ENCODE measurements at regions not wholly inside any gene's neighbourhood (a gene's known extent, or its start where the extent isn't known, plus 50 kb on each side); places are given as distances from the start of the nearest gene placed in this dataset.
"Not testable (repeated sequence)": the region's sequence is repeated elsewhere in the genome, so short reads cannot be mapped to it uniquely, and the experiment has no call there.

DNA sequence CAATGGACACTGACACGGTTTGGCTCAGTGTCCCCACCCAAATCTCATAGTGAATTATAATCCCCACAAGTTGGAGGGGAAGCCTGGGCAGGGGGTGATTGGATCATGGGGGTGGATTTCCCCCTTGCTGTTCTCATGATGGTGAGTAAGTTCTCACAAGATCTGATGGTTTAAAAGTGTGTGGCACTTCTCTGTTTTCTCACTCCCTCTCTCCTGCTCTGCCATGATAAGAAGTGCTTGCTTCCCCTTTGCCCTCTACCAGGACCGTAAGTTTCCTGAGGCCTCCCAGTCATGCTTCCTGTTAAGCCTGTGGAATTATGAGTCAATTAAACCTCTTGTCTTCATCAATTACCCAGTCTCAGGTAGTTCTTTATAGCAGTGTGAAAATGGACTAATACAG, 115.8 kb upstream of the KIF2A start:
- H3K4me3 ChIP-seq (ENCODE audit: low read length): no peak overlapping the region
- H3K27ac ChIP-seq (ENCODE audit: low read length): no peak overlapping the region
- no peaks in the 10 kb centered on the region for H3K4me1 ChIP-seq (ENCODE audit: control insufficient read depth, insufficient read depth, low read length)
- no peaks in the 10 kb centered on the region for H3K27me3 ChIP-seq (ENCODE audit: control insufficient read depth, insufficient read depth, low read length)
- H3K9me3 ChIP-seq (replicated peaks; ENCODE audit: control insufficient read depth, low read depth, low read length): no peaks in the 10 kb centered on the region
- WGBS (ENCODE audit: insufficient coverage): no CpG with 5 or more reads among the region's 2 CpGs
- H3K36me3 ChIP-seq (ENCODE audit: control insufficient read depth, insufficient read depth, low read length): no peaks in the 10 kb centered on the region
- no peak for DNase-seq

DNA sequence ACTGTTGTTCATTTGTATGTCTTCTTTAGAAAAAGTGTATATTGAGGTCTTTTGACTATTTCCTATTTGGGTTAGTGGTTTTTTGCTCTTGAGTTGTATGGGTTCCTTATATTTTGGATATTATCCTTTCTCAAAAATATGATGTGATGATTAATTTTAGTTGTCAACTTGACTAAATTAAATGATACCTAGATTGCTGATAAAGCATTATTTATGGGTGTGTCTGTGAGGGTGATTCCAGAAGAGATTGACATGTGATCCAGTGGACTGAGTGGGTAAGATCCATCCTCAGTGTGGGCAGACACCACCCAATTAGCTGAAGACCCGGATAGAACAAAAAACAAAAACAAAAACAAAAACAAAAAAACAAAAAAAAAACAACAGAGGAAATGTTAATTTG, 115.1 kb upstream of the KIF2A start:
- Histone ChIP-seq H3K27me3 (ENCODE audit: control insufficient read depth, insufficient read depth, low read length) (no peaks in the 10 kb centered on the region), H3K4me1 (ENCODE audit: control insufficient read depth, insufficient read depth, low read length) (no peaks in the 10 kb centered on the region), H3K27ac (ENCODE audit: low read length) (no peak overlapping the region), H3K4me3 (ENCODE audit: low read length) (no peak overlapping the region), H3K9me3 (replicated peaks; ENCODE audit: control insufficient read depth, low read depth, low read length) (no peaks in the 10 kb centered on the region), H3K36me3 (ENCODE audit: control insufficient read depth, insufficient read depth, low read length) (no peaks in the 10 kb centered on the region)
- no peak for DNase-seq
- WGBS (ENCODE audit: insufficient coverage): 0% methylated on average over 1 of the region's 1 CpG

DNA sequence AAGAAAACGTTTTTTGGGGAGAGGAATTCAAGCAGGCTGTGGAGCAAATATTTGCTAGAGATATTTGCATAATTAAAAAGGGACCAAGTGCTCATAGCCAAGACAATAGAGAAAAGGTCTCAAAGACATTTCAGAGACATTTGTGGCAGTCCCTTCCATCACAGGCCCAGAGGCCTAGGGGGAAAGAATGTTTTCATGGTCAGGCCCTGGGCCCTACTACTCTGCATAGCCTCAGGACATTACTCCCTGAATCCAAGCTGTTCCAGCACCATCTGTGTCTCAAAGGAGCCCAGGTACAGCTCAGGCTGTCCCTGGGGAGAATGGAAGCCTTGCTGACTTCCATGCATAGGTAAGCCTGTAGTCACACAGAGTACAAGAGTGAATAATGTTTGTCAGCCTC, 113.0 kb upstream of the KIF2A start:
- H3K4me3 ChIP-seq (ENCODE audit: low read length): no peak overlapping the region
- WGBS (ENCODE audit: insufficient coverage): 30% methylated on average over 1 of the region's 1 CpG
- no peaks in the 10 kb centered on the region for H3K9me3 ChIP-seq (replicated peaks; ENCODE audit: control insufficient read depth, low read depth, low read length)
- H3K27ac ChIP-seq (ENCODE audit: low read length): no peak overlapping the region
- H3K27me3 ChIP-seq (ENCODE audit: control insufficient read depth, insufficient read depth, low read length): no peaks in the 10 kb centered on the region
- no peak for DNase-seq
- H3K4me1 ChIP-seq (ENCODE audit: control insufficient read depth, insufficient read depth, low read length): no peaks in the 10 kb centered on the region
- no peaks in the 10 kb centered on the region for H3K36me3 ChIP-seq (ENCODE audit: control insufficient read depth, insufficient read depth, low read length)

DNA sequence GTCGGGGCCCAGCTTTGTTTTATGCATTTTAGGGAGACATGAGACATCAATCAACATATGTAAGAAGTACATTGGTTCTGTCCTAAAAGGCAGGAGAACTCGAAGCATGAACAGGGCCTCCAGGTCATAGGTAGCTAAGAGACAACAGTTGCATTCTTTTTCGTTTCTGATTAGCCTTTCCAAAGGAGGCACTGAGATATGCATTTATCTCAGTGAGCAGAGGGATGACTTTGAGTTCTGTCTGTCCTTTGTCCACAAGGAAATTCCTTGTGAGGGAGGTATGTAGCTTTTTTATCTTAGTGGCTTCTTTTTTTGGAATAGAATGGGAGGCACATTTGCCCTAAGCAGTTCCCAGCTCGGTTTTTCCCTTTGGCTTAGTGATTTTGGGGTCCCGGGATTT, 109.5 kb upstream of the KIF2A start:
- not testable (repeated sequence) for H3K36me3 ChIP-seq (ENCODE audit: control insufficient read depth, insufficient read depth, low read length); DNase-seq; H3K27me3 ChIP-seq (ENCODE audit: control insufficient read depth, insufficient read depth, low read length); H3K9me3 ChIP-seq (replicated peaks; ENCODE audit: control insufficient read depth, low read depth, low read length); H3K4me1 ChIP-seq (ENCODE audit: control insufficient read depth, insufficient read depth, low read length); H3K27ac ChIP-seq (ENCODE audit: low read length); H3K4me3 ChIP-seq (ENCODE audit: low read length)
- 92% methylated on average over 2 of the region's 5 CpGs for WGBS (ENCODE audit: insufficient coverage)

DNA sequence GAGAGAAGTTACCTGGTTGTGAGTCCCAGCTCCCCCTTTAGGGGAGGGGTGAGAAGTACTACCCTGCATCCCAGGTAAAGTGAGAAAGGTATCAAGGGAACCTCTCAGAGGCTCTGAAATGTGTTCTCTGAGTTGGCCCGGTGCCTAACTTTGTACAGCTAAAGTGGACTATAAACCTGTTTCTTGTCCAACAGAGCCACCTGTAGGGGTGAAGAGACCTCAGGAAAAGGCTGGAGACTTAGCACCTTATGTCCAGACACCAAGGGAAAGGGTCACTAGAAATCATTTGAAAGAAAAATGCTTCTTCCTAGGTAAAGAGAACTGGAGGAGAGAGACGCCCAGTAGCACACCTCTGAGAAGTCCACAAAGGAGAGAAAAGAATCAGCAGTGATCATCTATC, 108.3 kb upstream of the KIF2A start:
- 83% methylated on average over 2 of the region's 2 CpGs for WGBS (ENCODE audit: insufficient coverage)
- Histone ChIP-seq H3K36me3 (ENCODE audit: control insufficient read depth, insufficient read depth, low read length) (no peaks in the 10 kb centered on the region), H3K9me3 (replicated peaks; ENCODE audit: control insufficient read depth, low read depth, low read length) (no peaks in the 10 kb centered on the region), H3K4me3 (ENCODE audit: low read length) (no peak overlapping the region), H3K27me3 (ENCODE audit: control insufficient read depth, insufficient read depth, low read length) (no peaks in the 10 kb centered on the region), H3K4me1 (ENCODE audit: control insufficient read depth, insufficient read depth, low read length) (no peaks in the 10 kb centered on the region), H3K27ac (ENCODE audit: low read length) (no peak overlapping the region)
- DNase-seq: no peak

DNA sequence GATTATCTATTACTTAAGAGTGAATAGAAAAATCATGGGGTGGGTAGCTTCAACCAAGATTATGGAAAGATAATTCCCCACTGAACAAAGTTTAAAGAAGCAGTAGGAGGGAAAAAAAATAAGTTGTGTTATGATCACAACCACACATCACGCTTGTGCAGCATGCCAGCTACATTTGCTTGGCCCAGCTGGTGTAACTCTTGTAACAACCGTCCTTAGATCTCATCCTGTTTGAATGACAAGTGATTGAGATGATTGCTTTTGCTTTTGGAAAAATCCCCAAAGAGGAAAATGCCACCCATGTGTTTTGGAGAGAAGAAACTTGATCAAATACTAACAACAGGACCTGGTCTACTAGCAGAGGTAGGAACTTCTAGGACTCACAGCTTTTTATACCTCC, 107.6 kb upstream of the KIF2A start:
- Histone ChIP-seq H3K9me3 (replicated peaks; ENCODE audit: control insufficient read depth, low read depth, low read length) (no peaks in the 10 kb centered on the region), H3K4me1 (ENCODE audit: control insufficient read depth, insufficient read depth, low read length) (no peaks in the 10 kb centered on the region), H3K27me3 (ENCODE audit: control insufficient read depth, insufficient read depth, low read length) (no peaks in the 10 kb centered on the region), H3K27ac (ENCODE audit: low read length) (no peak overlapping the region), H3K36me3 (ENCODE audit: control insufficient read depth, insufficient read depth, low read length) (no peaks in the 10 kb centered on the region), H3K4me3 (ENCODE audit: low read length) (no peak overlapping the region)
- no CpG with 5 or more reads among the region's 2 CpGs for WGBS (ENCODE audit: insufficient coverage)
- no peak for DNase-seq

DNA sequence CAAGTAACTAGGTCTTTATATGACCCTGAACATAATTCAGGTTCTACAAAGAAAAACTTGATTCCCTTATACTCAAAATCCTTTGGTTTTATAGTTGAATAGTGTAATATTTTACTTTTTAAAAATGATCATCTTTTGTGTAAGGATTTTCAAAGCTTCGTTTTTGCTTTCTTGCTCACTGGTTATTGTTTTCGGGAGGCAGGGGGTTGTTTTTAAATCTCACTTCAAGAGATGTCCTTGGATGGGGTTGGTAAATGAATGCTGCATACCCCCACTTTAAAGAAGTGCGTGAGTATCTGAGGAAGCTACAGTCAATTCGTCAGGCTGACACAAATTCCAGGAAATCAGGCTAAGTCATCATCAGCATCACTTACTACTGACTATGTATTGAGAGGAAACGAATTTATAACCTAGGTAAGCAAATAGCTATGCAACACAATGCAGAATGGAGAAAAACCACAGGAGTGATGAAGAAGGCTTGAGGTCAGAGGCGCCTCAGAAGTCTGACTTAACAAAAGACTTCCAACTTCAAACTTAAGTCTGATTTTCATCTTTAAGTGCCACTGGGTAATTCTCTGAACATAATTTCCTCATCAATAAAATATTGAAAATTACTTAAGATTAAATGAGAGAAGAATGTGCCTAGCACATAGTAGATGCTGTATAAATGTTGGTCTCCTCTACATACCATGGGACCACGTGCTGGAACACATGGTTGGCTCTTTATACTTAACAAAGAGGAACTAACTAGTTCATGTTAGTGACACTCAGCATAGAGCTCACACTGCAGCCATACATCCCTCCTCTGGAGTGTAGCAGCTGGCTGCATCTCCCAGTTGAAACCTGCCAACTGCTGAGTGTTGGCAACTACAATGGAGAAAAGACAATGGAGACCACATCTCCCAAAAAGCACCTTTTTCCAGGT, 106.0 kb upstream of the KIF2A start:
- H3K4me3 ChIP-seq (ENCODE audit: low read length): no peak overlapping the region
- no peaks in the 10 kb centered on the region for H3K27me3 ChIP-seq (ENCODE audit: control insufficient read depth, insufficient read depth, low read length)
- WGBS (ENCODE audit: insufficient coverage): no CpG with 5 or more reads among the region's 7 CpGs
- no peak for DNase-seq
- no peaks in the 10 kb centered on the region for H3K4me1 ChIP-seq (ENCODE audit: control insufficient read depth, insufficient read depth, low read length)
- no peaks in the 10 kb centered on the region for H3K9me3 ChIP-seq (replicated peaks; ENCODE audit: control insufficient read depth, low read depth, low read length)
- H3K36me3 ChIP-seq (ENCODE audit: control insufficient read depth, insufficient read depth, low read length): no peaks in the 10 kb centered on the region
- H3K27ac ChIP-seq (ENCODE audit: low read length): no peak overlapping the region

DNA sequence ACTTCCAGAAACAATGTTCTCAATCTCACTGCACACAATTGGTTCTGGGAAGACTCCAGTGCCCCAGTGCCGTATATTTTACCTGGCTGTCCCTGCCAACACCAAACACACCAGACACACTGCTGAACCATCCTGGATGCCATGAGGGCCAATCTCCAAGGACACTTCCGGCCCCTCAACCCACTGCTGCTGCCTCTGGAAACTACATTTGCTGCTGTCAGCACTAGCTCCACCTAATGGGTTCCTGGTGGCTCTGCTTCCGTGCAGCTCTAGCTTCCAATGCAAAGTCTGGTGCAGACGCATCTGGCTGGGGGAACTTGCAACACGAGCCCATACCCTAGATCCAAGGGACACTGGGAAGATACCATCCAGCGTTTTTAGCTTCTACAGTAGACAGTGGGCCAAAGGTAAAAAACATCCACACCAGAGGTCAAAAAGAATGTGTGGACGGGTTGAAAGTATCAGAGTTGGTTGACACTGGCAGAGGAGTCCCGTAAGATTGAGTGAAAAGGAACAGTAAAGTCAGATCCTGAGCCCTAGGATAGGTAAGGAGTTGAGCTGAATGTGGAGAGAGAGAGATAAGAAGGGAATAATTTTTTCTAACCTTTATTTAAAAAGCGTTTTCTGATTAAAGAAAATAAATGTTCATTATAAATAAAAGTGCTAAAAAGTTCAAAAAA, 99.7 kb upstream of the KIF2A start:
- Histone ChIP-seq H3K4me1 (ENCODE audit: control insufficient read depth, insufficient read depth, low read length) (no peaks in the 10 kb centered on the region), H3K27ac (ENCODE audit: low read length) (no peak overlapping the region), H3K36me3 (ENCODE audit: control insufficient read depth, insufficient read depth, low read length) (no peaks in the 10 kb centered on the region), H3K9me3 (replicated peaks; ENCODE audit: control insufficient read depth, low read depth, low read length) (no peaks in the 10 kb centered on the region), H3K4me3 (ENCODE audit: low read length) (no peak overlapping the region), H3K27me3 (ENCODE audit: control insufficient read depth, insufficient read depth, low read length) (no peaks in the 10 kb centered on the region)
- WGBS (ENCODE audit: insufficient coverage): 69% methylated on average over 5 of the region's 9 CpGs
- DNase-seq: no peak

DNA sequence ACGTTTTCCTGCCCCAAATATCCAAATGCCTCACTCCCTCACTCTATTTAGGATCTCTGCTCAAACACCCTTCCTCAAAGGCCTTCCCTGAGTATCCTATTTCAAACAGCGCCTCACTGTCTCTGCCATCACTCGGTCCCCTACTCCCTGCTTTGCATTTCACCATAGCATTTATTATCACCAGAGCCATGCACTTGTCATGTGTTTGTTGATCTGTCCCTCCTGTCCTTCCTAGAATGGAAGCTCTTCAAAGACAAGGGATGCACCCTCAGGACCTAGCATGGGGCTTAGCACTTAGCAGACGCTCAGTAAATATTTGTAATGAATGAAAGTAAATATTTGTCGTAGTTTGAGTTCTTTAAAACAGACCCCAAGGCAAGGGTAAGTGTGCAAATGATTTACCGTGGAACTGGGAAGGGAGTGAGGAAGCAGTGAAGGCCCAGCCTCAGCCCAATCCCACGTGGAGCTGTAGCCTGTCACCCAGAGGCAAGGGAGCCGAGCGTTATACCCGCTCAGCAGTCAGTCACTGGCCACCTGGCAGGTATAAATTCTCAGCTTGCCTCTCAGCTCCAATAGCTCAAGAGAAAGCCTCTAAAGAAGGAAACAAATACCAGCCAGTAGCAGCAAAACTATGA, 97.7 kb upstream of the KIF2A start:
- no peaks in the 10 kb centered on the region for H3K4me1 ChIP-seq (ENCODE audit: control insufficient read depth, insufficient read depth, low read length)
- no peaks in the 10 kb centered on the region for H3K36me3 ChIP-seq (ENCODE audit: control insufficient read depth, insufficient read depth, low read length)
- no peaks in the 10 kb centered on the region for H3K9me3 ChIP-seq (replicated peaks; ENCODE audit: control insufficient read depth, low read depth, low read length)
- no peak overlapping the region for H3K27ac ChIP-seq (ENCODE audit: low read length)
- H3K4me3 ChIP-seq (ENCODE audit: low read length): no peak overlapping the region
- H3K27me3 ChIP-seq (ENCODE audit: control insufficient read depth, insufficient read depth, low read length): no peaks in the 10 kb centered on the region
- no peak for DNase-seq
- WGBS (ENCODE audit: insufficient coverage): 17% methylated on average over 8 of the region's 10 CpGs

DNA sequence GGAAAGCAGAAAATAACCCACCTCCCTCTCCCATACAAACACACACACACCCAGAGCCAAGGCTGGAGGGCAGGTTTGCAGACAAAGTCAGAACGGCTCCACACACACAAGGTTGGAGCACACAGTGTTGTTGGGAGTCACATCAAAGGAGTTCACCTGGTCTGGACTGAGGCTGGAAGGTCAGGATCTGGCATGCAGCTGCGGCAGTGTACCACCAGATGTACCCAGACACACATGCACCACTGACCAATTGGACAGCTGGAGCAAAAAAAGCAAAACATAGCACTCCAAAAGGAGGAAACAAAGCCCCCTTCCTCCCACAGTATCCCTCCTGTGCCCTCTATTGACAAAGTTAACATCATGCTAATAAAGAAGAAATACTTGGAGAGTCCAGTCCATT, 94.6 kb upstream of the KIF2A start:
- Histone ChIP-seq H3K9me3 (replicated peaks; ENCODE audit: control insufficient read depth, low read depth, low read length) (no peaks in the 10 kb centered on the region), H3K36me3 (ENCODE audit: control insufficient read depth, insufficient read depth, low read length) (no peaks in the 10 kb centered on the region), H3K27ac (ENCODE audit: low read length) (no peak overlapping the region), H3K4me3 (ENCODE audit: low read length) (no peak overlapping the region), H3K27me3 (ENCODE audit: control insufficient read depth, insufficient read depth, low read length) (no peaks in the 10 kb centered on the region), H3K4me1 (ENCODE audit: control insufficient read depth, insufficient read depth, low read length) (no peaks in the 10 kb centered on the region)
- no peak for DNase-seq
- 50% methylated on average over 1 of the region's 2 CpGs for WGBS (ENCODE audit: insufficient coverage)
